Liver (tissue), 7 donors: ENCODE measurements at regions not wholly inside any gene's neighbourhood (a gene's known extent, or its start where the extent isn't known, plus 50 kb on each side); places are given as distances from the start of the nearest gene placed in this dataset.

Experiments used
- DNase-seq: peaks from one replicate; pipeline ENCODE4 v3.0.0-alpha.2; 2017; ENCODE audit warnings: low spot score
- H3K27ac ChIP-seq, 2 donors: one replicate each; pipeline ENCODE4 v1.7.0; 2013; ENCODE audit warnings: inconsistent platforms in 2 of 2, low read length in 2 of 2, control low read depth in 1 of 2, low read depth in 1 of 2, mild to moderate bottlenecking in 1 of 2
- H3K27me3 ChIP-seq, 4 donors: one replicate each; pipeline versions ENCODE4 v1.6.1 to v1.7.0; 2013; ENCODE audit warnings: low read length in 3 of 4, inconsistent platforms in 1 of 4, mild to moderate bottlenecking in 1 of 4, moderate library complexity in 1 of 4; ENCODE audit not compliant: control insufficient read depth in 4 of 4, insufficient read depth in 4 of 4
- H3K36me3 ChIP-seq, 4 donors: one replicate each; pipeline versions ENCODE4 v1.6.1 to v1.7.0; 2013; ENCODE audit warnings: low read length in 3 of 4, mild to moderate bottlenecking in 3 of 4, low read depth in 1 of 4, moderate library complexity in 1 of 4; ENCODE audit not compliant: control insufficient read depth in 4 of 4, insufficient read depth in 3 of 4
- H3K4me1 ChIP-seq, 4 donors: one replicate each; pipeline versions ENCODE4 v1.6.1 to v1.7.0; 2013; ENCODE audit warnings: low read length in 3 of 4, mild to moderate bottlenecking in 3 of 4, moderate library complexity in 1 of 4; ENCODE audit not compliant: control insufficient read depth in 4 of 4, insufficient read depth in 4 of 4
- H3K4me3 ChIP-seq, 3 donors: one replicate each; pipeline versions ENCODE4 v1.6.1 to v1.7.0; 2013; ENCODE audit warnings: low read length in 3 of 3, control low read depth in 1 of 3, low read depth in 1 of 3, mild to moderate bottlenecking in 1 of 3
- H3K9ac ChIP-seq, 2 donors: one replicate each; pipeline ENCODE4 v1.7.0; 2013; ENCODE audit warnings: low read length in 2 of 2, mild to moderate bottlenecking in 2 of 2, moderate library complexity in 2 of 2, control low read depth in 1 of 2, low read depth in 1 of 2
- H3K9me3 ChIP-seq, 4 donors: one replicate each; pipeline versions ENCODE4 v1.6.1 to v1.7.0; 2013; ENCODE audit warnings: low read length in 3 of 4; ENCODE audit not compliant: control insufficient read depth in 4 of 4
- EGR1 ChIP-seq, 2 donors: IDR thresholded peaks; 2 replicates each; pipeline ENCODE4 v1.6.1; 2016 to 2018; ENCODE audit warnings: antibody characterized with exemption in 2 of 2, low read depth in 2 of 2
- FOXA1 ChIP-seq: IDR thresholded peaks from 2 replicates; pipeline ENCODE4 v1.6.1; 2016; ENCODE audit warnings: antibody characterized with exemption
- FOXA2 ChIP-seq: IDR thresholded peaks from 2 replicates; pipeline ENCODE4 v1.6.1; 2016; ENCODE audit warnings: antibody characterized with exemption
- GABPA ChIP-seq, 2 donors: IDR thresholded peaks in 1 of 2; conservative IDR thresholded peaks in 1 of 2; 2 replicates each; pipeline ENCODE4 v1.6.1; 2016; ENCODE audit warnings: antibody characterized with exemption in 2 of 2, mild to moderate bottlenecking in 1 of 2, moderate library complexity in 1 of 2
- HNF4A ChIP-seq, 2 donors: conservative IDR thresholded peaks; 2 replicates each; pipeline ENCODE4 v1.6.1; 2016; ENCODE audit warnings: antibody characterized with exemption in 2 of 2, mild to moderate bottlenecking in 2 of 2
- HNF4G ChIP-seq: IDR thresholded peaks from 2 replicates; pipeline ENCODE4 v1.6.1; 2016; ENCODE audit warnings: antibody characterized with exemption
- JUND ChIP-seq, 2 donors: IDR thresholded peaks; 2 replicates each; pipeline ENCODE4 v1.6.1; 2016; ENCODE audit warnings: antibody characterized with exemption in 2 of 2
- NR2F2 ChIP-seq: IDR thresholded peaks from 2 replicates; pipeline ENCODE4 v1.6.1; 2016; ENCODE audit warnings: antibody characterized with exemption
- RAD21 ChIP-seq, 2 donors: IDR thresholded peaks; 2 replicates each; pipeline ENCODE4 v1.6.1; 2016; ENCODE audit warnings: antibody characterized with exemption in 2 of 2, mild to moderate bottlenecking in 2 of 2
- RXRA ChIP-seq, 2 donors: IDR thresholded peaks; 2 replicates each; pipeline ENCODE4 v1.6.1; 2017 to 2018; ENCODE audit warnings: antibody characterized with exemption in 2 of 2, mild to moderate bottlenecking in 1 of 2
- TAF1 ChIP-seq: conservative IDR thresholded peaks from 2 replicates; pipeline ENCODE4 v1.6.1; 2016; ENCODE audit warnings: antibody characterized with exemption, mild to moderate bottlenecking
- YY1 ChIP-seq: IDR thresholded peaks from 2 replicates; pipeline ENCODE4 v1.6.1; 2016; ENCODE audit warnings: antibody characterized with exemption, mild to moderate bottlenecking
- WGBS: extraction: QIAGEN DNeasy Blood & Tissue Kit; methylation state at CpG from one replicate; pipeline ENCODE4 v1.1.7; 2013; 5-methylcytosine and 5-hydroxymethylcytosine counted together
- TF ChIP-seq, protein P1 (sequence below): IDR thresholded peaks from 2 replicates; pipeline ENCODE4 v1.6.1; 2016; ENCODE audit warnings: antibody characterized with exemption, mild to moderate bottlenecking
- TF ChIP-seq, protein P2 (sequence below): IDR thresholded peaks from 2 replicates; pipeline ENCODE4 v1.6.1; 2016; ENCODE audit warnings: antibody characterized with exemption
- TF ChIP-seq, protein P3 (sequence below): IDR thresholded peaks from 2 replicates; pipeline ENCODE4 v1.6.1; 2016; ENCODE audit warnings: antibody characterized with exemption
- TF ChIP-seq, protein P4 (sequence below): IDR thresholded peaks from 2 replicates; pipeline ENCODE4 v1.6.1; 2016; ENCODE audit warnings: antibody characterized with exemption
- donor health status: healthy.
- donor health status: healthy.
- donor health status: healthy.
- donor health status: healthy.

DNA sequence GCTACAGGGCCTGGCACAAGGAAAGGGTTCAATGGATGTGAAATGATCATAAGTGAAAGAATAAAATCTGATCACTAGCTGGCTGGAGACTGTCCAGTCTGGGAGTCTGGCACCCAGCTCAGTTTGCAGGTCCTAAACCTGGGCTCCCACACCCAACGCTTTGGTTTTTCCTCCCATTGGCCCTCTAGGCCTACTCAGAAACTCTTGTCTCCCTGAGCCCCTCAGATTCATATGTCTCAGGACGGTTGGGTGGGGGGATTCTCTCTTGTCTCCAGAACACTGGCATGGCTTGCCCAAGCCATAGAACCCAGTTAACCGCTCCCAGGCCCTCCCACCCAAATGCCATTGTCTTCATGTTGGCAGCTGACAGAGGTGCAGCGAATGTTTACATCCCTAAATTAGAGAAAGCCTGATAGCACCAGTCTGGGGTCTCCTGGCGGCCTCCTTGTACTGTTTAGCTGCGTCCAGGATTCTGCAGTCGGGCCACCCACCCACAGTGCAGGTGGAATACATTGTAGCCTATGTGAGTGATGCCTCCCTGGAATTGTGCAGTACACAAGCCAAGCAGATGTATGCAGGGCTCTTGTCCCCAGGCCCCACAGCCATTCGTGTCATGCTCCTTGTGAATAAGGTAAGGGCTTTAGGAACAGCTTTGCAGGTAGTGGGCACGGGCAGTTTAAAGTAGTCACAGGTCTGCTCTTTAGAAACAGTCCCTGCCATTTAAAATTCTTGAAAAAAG is 266.3 kb downstream of the XXYLT1 start:
- H3K27ac ChIP-seq: no peak overlapping the region
- TF ChIP-seq NR2F2 (no peak), RAD21 (IDR thresholded peaks at IDR 0.05) (no peak), HNF4G (no peak), FOXA1 (no peak)
- H3K9me3 ChIP-seq: no peaks in the 10 kb centered on the region
- H3K36me3 ChIP-seq: no peaks in the 10 kb centered on the region
- peaks cover 0 to 6% (median 3%) of the 10 kb centered on the region in 4 donors for H3K4me1 ChIP-seq
- no peaks in the 10 kb centered on the region for H3K27me3 ChIP-seq
- peak; percentile 25 for DNase-seq
- no peak overlapping the region for H3K4me3 ChIP-seq
- 91% methylated on average over 9 of the region's 9 CpGs for WGBS
- no peak overlapping the region for H3K9ac ChIP-seq

DNA sequence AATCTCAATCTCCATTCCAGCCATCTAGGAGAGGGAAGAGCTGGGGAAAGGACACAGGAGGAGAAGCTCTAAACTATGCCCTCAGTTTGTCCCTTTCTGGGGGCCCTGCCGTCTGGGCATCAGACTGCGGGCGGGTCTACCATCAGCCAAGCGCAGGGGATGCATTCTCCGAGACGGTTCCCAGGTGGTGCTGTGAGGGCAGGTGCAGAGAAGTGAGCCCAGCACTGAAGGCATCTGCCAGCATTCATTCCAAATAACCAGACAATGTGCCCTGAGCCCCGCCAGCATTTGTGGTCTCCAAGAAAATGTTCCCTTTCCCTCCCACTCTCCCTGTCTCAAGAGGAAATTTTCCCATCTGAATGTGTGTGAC is 265.7 kb downstream of the XXYLT1 start:
- H3K9me3 ChIP-seq: no peaks in the 10 kb centered on the region
- no peak for DNase-seq
- peaks cover 0 to 6% (median 3%) of the 10 kb centered on the region in 4 donors for H3K4me1 ChIP-seq

DNA sequence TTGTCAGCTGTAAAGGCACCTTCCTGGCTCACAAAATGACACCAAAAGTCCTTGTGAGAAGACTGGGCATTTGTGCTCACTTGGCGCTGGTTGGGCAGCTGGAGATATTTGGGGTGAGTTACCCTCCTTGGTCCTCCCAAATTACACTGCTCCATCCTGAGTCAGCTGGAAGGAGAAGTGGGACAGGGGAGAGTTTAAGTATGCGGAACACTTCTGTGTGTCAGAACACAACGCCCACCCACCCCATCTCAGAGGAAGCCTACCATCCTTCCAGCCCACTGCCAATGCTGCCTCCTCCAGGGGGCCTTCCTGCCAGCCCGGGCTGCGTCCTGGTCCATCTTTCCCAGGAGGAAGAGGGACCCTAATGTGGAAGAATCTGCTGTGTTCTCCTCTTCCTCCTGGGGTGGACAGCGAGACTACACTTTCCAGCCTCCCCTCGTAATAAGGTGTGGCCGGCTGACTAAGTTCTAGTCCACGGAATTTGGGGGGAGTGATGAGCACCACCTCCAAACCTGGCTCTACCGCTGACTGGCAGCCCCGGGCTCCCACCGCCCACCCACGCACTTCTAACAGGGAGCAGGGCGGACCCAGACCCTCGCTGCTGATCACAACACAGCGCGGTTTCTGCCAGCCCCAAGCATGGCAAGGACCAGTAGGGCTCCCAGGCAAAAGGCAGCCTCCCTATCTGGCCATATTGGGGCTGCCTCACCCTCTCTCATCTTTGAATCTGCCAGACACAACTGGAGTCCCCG is 265.0 kb downstream of the XXYLT1 start:
- H3K9ac ChIP-seq: no peak overlapping the region
- no peaks in the 10 kb centered on the region for H3K36me3 ChIP-seq
- no peak overlapping the region for H3K27ac ChIP-seq
- DNase-seq: no peak
- no peak overlapping the region for H3K4me3 ChIP-seq
- no peak for TF ChIP-seq FOXA1
- TF ChIP-seq, protein P1, sequence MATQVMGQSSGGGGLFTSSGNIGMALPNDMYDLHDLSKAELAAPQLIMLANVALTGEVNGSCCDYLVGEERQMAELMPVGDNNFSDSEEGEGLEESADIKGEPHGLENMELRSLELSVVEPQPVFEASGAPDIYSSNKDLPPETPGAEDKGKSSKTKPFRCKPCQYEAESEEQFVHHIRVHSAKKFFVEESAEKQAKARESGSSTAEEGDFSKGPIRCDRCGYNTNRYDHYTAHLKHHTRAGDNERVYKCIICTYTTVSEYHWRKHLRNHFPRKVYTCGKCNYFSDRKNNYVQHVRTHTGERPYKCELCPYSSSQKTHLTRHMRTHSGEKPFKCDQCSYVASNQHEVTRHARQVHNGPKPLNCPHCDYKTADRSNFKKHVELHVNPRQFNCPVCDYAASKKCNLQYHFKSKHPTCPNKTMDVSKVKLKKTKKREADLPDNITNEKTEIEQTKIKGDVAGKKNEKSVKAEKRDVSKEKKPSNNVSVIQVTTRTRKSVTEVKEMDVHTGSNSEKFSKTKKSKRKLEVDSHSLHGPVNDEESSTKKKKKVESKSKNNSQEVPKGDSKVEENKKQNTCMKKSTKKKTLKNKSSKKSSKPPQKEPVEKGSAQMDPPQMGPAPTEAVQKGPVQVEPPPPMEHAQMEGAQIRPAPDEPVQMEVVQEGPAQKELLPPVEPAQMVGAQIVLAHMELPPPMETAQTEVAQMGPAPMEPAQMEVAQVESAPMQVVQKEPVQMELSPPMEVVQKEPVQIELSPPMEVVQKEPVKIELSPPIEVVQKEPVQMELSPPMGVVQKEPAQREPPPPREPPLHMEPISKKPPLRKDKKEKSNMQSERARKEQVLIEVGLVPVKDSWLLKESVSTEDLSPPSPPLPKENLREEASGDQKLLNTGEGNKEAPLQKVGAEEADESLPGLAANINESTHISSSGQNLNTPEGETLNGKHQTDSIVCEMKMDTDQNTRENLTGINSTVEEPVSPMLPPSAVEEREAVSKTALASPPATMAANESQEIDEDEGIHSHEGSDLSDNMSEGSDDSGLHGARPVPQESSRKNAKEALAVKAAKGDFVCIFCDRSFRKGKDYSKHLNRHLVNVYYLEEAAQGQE: no peak
- TF ChIP-seq EGR1 (IDR thresholded peaks at IDR 0.05; ENCODE audit: low read depth in 2 of 2): no peak
- no peak for TF ChIP-seq TAF1
- no peak for TF ChIP-seq RXRA (IDR thresholded peaks at IDR 0.05)
- TF ChIP-seq, protein P2, sequence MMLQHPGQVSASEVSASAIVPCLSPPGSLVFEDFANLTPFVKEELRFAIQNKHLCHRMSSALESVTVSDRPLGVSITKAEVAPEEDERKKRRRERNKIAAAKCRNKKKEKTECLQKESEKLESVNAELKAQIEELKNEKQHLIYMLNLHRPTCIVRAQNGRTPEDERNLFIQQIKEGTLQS: no peak
- TF ChIP-seq, protein P3, sequence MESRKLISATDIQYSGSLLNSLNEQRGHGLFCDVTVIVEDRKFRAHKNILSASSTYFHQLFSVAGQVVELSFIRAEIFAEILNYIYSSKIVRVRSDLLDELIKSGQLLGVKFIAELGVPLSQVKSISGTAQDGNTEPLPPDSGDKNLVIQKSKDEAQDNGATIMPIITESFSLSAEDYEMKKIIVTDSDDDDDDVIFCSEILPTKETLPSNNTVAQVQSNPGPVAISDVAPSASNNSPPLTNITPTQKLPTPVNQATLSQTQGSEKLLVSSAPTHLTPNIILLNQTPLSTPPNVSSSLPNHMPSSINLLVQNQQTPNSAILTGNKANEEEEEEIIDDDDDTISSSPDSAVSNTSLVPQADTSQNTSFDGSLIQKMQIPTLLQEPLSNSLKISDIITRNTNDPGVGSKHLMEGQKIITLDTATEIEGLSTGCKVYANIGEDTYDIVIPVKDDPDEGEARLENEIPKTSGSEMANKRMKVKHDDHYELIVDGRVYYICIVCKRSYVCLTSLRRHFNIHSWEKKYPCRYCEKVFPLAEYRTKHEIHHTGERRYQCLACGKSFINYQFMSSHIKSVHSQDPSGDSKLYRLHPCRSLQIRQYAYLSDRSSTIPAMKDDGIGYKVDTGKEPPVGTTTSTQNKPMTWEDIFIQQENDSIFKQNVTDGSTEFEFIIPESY: no peak
- no peak for TF ChIP-seq FOXA2
- no peak for TF ChIP-seq YY1
- WGBS: 92% methylated on average over 18 of the region's 18 CpGs
- no peaks in the 10 kb centered on the region for H3K27me3 ChIP-seq
- H3K9me3 ChIP-seq: no peaks in the 10 kb centered on the region
- H3K4me1 ChIP-seq: peaks cover 0 to 6% (median 3%) of the 10 kb centered on the region in 4 donors

More for the DNA sequence above, 265.7 kb downstream of the XXYLT1 start:
- Histone ChIP-seq H3K9ac (no peak overlapping the region), H3K27ac (no peak overlapping the region), H3K27me3 (no peaks in the 10 kb centered on the region), H3K4me3 (no peak overlapping the region), H3K36me3 (no peaks in the 10 kb centered on the region)
- TF ChIP-seq NR2F2: no peak
- TF ChIP-seq RXRA (IDR thresholded peaks at IDR 0.05): no peak
- no peak for TF ChIP-seq HNF4G
- TF ChIP-seq TAF1: no peak
- TF ChIP-seq GABPA (IDR thresholded peaks at IDR 0.05 in 1 of 2, conservative IDR thresholded peaks at IDR 0.05 in 1 of 2): no peak
- TF ChIP-seq, protein P2: no peak
- no peak for TF ChIP-seq FOXA2
- no peak for TF ChIP-seq HNF4A (conservative IDR thresholded peaks at IDR 0.05)
- TF ChIP-seq FOXA1: no peak
- no peak for TF ChIP-seq JUND (IDR thresholded peaks at IDR 0.05)
- TF ChIP-seq, protein P4, sequence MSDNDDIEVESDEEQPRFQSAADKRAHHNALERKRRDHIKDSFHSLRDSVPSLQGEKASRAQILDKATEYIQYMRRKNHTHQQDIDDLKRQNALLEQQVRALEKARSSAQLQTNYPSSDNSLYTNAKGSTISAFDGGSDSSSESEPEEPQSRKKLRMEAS: no peak
- no peak for TF ChIP-seq EGR1 (IDR thresholded peaks at IDR 0.05; ENCODE audit: low read depth in 2 of 2)
- 87% methylated on average over 7 of the region's 7 CpGs for WGBS
